Subcutaneous abdominal adipose tissue (tissue), 5 donors: ENCODE measurements at regions not wholly inside any gene's neighbourhood (a gene's known extent, or its start where the extent isn't known, plus 50 kb on each side); places are given as distances from the start of the nearest gene placed in this dataset.

Experiments used
- H3K27ac ChIP-seq: one replicate; pipeline ENCODE4 v1.7.0; 2013; ENCODE audit warnings: low read depth, mild to moderate bottlenecking, inconsistent platforms, low read length, moderate library complexity
- H3K27me3 ChIP-seq, 5 donors: one replicate each; pipeline ENCODE4 v1.7.0; 2013; ENCODE audit warnings: low read length in 5 of 5, inconsistent platforms in 1 of 5; ENCODE audit not compliant: control insufficient read depth in 5 of 5, insufficient read depth in 4 of 5
- H3K36me3 ChIP-seq, 5 donors: one replicate each; pipeline ENCODE4 v1.7.0; 2013; ENCODE audit warnings: low read length in 5 of 5; ENCODE audit not compliant: control insufficient read depth in 5 of 5, insufficient read depth in 5 of 5
- H3K4me1 ChIP-seq, 5 donors: one replicate each; pipeline ENCODE4 v1.7.0; 2013; ENCODE audit warnings: low read length in 5 of 5, mild to moderate bottlenecking in 3 of 5, moderate library complexity in 1 of 5; ENCODE audit not compliant: control insufficient read depth in 5 of 5, insufficient read depth in 5 of 5
- H3K4me3 ChIP-seq, 5 donors: one replicate each; pipeline ENCODE4 v1.7.0; 2013; ENCODE audit warnings: low read length in 5 of 5, low read depth in 1 of 5
- H3K9ac ChIP-seq, 5 donors: one replicate each; pipeline ENCODE4 v1.7.0; 2013; ENCODE audit warnings: low read length in 5 of 5, mild to moderate bottlenecking in 4 of 5, moderate library complexity in 3 of 5
- H3K9me3 ChIP-seq, 5 donors: one replicate each; pipeline ENCODE4 v1.7.0; 2013; ENCODE audit warnings: low read length in 5 of 5; ENCODE audit not compliant: control insufficient read depth in 5 of 5
- donor health status: healthy.
- donor health status: healthy.
- donor health status: healthy.
- donor health status: healthy.
- donor health status: healthy.

DNA sequence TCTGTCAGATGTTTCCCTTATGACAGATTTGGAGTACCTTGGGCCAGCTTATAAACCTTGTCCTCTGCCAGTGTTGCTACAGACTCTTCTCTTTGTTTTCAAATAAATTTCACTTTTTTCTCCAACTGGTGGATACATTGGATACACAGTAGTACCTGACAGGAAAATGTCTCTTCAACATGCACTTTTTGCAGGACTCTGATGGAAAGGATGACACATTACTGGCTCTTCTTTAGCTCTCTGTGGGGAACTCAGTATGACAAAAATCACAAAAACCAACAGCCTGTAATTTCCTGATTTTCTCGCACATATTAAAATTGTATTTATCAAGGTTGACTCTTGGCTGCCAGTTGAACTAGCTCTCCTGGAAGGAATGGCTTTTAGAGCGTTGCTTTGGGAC is 61.3 kb upstream of the GIMD1 start:
- Histone ChIP-seq H3K9ac (no peak overlapping the region), H3K27ac (no peak overlapping the region), H3K4me1 (peaks cover 0 to 6% (median 3%) of the 10 kb centered on the region in 5 donors), H3K9me3 (no peaks in the 10 kb centered on the region), H3K4me3 (no peak overlapping the region), H3K36me3 (no peaks in the 10 kb centered on the region), H3K27me3 (no peaks in the 10 kb centered on the region)

GRCh38 chr4:106426069-106426468 is 57.5 kb upstream of the GIMD1 start:
- Histone ChIP-seq H3K9ac (no peak overlapping the region), H3K4me3 (no peak overlapping the region), H3K4me1 (peaks cover 0 to 20% (median 5%) of the 10 kb centered on the region in 5 donors), H3K27ac (no peak overlapping the region), H3K27me3 (no peaks in the 10 kb centered on the region), H3K36me3 (no peaks in the 10 kb centered on the region), H3K9me3 (no peaks in the 10 kb centered on the region)

- Histone ChIP-seq H3K27me3 (no peaks in the 10 kb centered on the region), H3K9me3 (no peaks in the 10 kb centered on the region), H3K9ac (no peak overlapping the region), H3K4me1 (peaks cover 0 to 25% (median 8%) of the 10 kb centered on the region in 5 donors), H3K27ac (no peak overlapping the region), H3K36me3 (no peaks in the 10 kb centered on the region), H3K4me3 (no peak overlapping the region)
Observed at GRCh38 chr4:106425576-106425975, 57.0 kb upstream of the GIMD1 start.

- no peaks in the 10 kb centered on the region for H3K36me3 ChIP-seq
- no peak overlapping the region for H3K9ac ChIP-seq
- H3K4me1 ChIP-seq: peaks cover 0 to 28% (median 8%) of the 10 kb centered on the region in 5 donors
- no peaks in the 10 kb centered on the region for H3K9me3 ChIP-seq
- no peak overlapping the region for H3K4me3 ChIP-seq
- no peak overlapping the region for H3K27ac ChIP-seq
- H3K27me3 ChIP-seq: no peaks in the 10 kb centered on the region
Observed at GRCh38 chr4:106424426-106424825, 55.8 kb upstream of the GIMD1 start.

GRCh38 chr4:106423791-106424190 is 55.2 kb upstream of the GIMD1 start:
- no peaks in the 10 kb centered on the region for H3K36me3 ChIP-seq
- H3K27me3 ChIP-seq: no peaks in the 10 kb centered on the region
- no peak overlapping the region for H3K9ac ChIP-seq
- H3K4me3 ChIP-seq: no peak overlapping the region
- H3K4me1 ChIP-seq: peaks cover 0 to 28% (median 8%) of the 10 kb centered on the region in 5 donors
- H3K9me3 ChIP-seq: no peaks in the 10 kb centered on the region
- H3K27ac ChIP-seq: no peak overlapping the region

- Histone ChIP-seq H3K36me3 (no peaks in the 10 kb centered on the region), H3K9ac (no peak overlapping the region), H3K9me3 (no peaks in the 10 kb centered on the region), H3K27me3 (no peaks in the 10 kb centered on the region), H3K4me3 (no peak overlapping the region), H3K27ac (no peak overlapping the region), H3K4me1 (peaks cover 0 to 28% (median 8%) of the 10 kb centered on the region in 5 donors)
Observed at GRCh38 chr4:106422766-106423165, 54.2 kb upstream of the GIMD1 start.

DNA sequence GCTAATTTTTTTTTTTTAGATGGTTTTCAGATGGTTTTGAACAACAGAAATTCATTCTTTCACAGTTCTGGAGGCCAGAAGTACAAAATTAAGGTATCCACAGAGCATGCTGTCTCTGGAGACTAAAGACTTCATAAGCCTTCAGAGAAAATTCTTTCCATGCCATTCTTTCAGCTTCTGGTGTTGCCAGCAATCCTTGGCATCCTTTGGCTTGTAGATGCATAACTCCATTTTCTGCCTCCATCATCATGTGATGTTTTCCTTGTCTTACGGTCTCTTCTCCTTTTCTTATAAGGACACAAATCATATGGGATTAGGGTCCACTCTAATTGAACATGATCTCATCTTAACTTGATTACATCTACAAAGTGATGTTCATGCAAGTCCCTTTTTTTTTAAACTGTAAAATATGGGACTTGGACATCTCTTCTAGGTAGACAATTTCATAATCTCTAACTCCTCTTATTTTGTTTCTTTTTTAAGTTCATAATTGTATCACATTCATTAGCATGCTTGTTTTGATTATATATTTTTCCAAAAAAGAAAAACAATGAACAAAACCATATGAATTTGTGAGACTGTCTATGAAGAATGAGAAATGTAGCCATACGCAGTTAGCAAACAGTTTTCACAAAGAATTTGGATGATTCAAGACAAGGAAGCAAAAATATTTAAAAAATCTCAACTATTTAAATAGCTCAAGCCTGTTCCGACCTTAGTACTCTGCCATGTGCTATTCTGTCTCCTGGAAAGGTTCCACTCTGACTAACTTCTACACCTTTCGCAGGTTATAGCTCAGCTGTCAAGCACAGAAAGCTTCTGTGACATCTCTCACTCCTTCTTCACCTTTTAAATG is 53.1 kb upstream of the GIMD1 start:
- no peak overlapping the region for H3K4me3 ChIP-seq
- no peak overlapping the region for H3K27ac ChIP-seq

DNA sequence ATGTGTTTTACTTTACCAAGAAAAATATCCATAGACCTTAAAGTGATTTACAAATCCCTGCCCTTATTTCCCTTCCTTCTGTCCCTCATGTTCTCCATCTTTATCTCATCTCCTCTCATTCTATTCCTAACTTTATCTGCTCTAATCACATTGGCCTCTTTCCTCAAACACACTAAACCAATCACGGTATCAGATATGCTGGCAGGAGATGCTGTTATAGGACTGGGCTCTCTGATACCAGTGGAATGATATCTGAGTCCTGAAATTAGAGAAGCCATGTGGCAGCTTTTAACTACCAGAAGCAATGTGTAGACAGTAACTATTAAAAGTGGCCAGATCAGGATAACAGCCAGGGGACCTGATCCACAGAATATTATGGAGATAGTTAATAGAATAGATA is 49.9 kb upstream of the GIMD1 start:
- Histone ChIP-seq H3K9ac (no peak overlapping the region), H3K4me3 (no peak overlapping the region), H3K36me3 (no peaks in the 10 kb centered on the region), H3K27ac (no peak overlapping the region), H3K9me3 (no peaks in the 10 kb centered on the region), H3K27me3 (no peaks in the 10 kb centered on the region), H3K4me1 (peaks cover 0 to 22% (median 4%) of the 10 kb centered on the region in 5 donors)

More for the DNA sequence above, 53.1 kb upstream of the GIMD1 start:
- no peaks in the 10 kb centered on the region for H3K9me3 ChIP-seq
- no peaks in the 10 kb centered on the region for H3K36me3 ChIP-seq
- no peak overlapping the region for H3K9ac ChIP-seq
- H3K4me1 ChIP-seq: peaks cover 0 to 28% (median 8%) of the 10 kb centered on the region in 5 donors
- H3K27me3 ChIP-seq: no peaks in the 10 kb centered on the region
